SJSA1 (cell line): ENCODE measurements at regions not wholly inside any gene's neighbourhood (a gene's known extent, or its start where the extent isn't known, plus 50 kb on each side); places are given as distances from the start of the nearest gene placed in this dataset.

Source experiments
- DNase-seq, 2 experiments: peaks; one replicate each; pipeline ENCODE4 v3.0.0-alpha.2; 2015 to 2020; ENCODE audit warnings: low spot score in 2 of 2, low read depth in 1 of 2
- H3K27ac ChIP-seq: fragments of 250-450 bp; sonication (Bioruptor Pico); 2 replicates; pipeline ENCODE4 v1.5.1; 2020; ENCODE audit warnings: mild to moderate bottlenecking, moderate library complexity
- H3K27me3 ChIP-seq: fragments of 250-450 bp; sonication (Bioruptor Pico); replicated peaks from 2 replicates; pipeline ENCODE4 v1.5.1; 2020; ENCODE audit warnings: mild to moderate bottlenecking, moderate library complexity
- H3K36me3 ChIP-seq: fragments of 250-450 bp; sonication (Bioruptor Pico); 2 replicates; pipeline ENCODE4 v1.5.1; 2020; ENCODE audit warnings: mild to moderate bottlenecking
- H3K4me1 ChIP-seq: fragments of 250-450 bp; sonication (Bioruptor Pico); replicated peaks from 2 replicates; pipeline ENCODE4 v1.6.1; 2021; ENCODE audit warnings: mild to moderate bottlenecking
- H3K4me3 ChIP-seq: fragments of 250-450 bp; sonication (Bioruptor Pico); 2 replicates; pipeline ENCODE4 v1.5.1; 2020; ENCODE audit warnings: mild to moderate bottlenecking
- H3K9me3 ChIP-seq: fragments of 250-450 bp; sonication (Bioruptor Pico); replicated peaks from 2 replicates; pipeline ENCODE4 v1.5.1; 2020; ENCODE audit warnings: mild to moderate bottlenecking

DNA sequence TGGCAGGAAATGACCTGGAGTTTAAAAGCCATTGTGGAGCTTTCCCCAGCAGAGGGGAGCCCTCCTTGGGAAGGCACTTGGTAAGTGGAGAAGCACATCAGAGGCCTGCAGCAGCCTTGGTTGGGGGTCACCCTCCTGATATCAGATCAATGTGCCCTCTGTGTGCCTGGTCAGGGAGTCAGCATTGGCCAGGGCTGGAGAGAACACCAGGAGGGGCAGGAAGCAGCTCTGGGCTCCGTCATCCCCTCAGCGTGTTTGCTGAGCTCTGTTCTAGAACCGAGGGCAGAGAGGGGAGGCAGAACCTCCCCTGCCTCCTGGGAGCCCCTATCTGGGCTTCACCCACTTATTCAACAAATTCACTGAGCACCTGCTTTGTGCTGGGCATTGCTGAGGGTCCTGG lies 846.0 kb downstream of the TBC1D22A start:
- Histone ChIP-seq H3K4me3 (no peak overlapping the region), H3K4me1 (no peaks in the 10 kb centered on the region), H3K27ac (no peak overlapping the region), H3K9me3 (no peaks in the 10 kb centered on the region; the same call in 1 of the 2 replicates), H3K36me3 (no peaks in the 10 kb centered on the region), H3K27me3 (no peaks in the 10 kb centered on the region)
- no peak for DNase-seq

DNA sequence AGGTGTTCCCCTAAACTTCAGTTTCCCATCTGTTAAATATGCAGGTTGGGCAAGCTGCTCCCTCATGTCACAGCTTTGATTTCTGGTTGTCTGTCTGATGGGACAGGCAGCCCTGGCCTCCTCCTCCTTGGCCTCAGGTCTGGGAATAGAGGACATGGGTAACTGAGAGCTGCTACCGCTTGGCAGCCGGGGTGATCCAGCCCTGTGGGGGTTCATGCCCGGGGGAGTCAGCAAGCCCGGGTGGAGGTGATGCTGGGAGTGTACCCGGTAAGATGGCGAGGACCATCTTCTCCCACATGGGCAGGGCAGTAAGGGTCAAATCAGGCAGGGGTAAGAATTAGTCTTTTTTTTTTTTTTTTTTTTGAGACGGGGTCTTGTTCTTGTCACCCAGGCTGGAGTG lies 845.0 kb downstream of the TBC1D22A start:
- no peaks in the 10 kb centered on the region; the same call in 1 of the 2 replicates for H3K9me3 ChIP-seq
- no peaks in the 10 kb centered on the region for H3K27me3 ChIP-seq
- DNase-seq, result no peak
- no peak overlapping the region for H3K27ac ChIP-seq
- no peaks in the 10 kb centered on the region for H3K4me1 ChIP-seq
- no peaks in the 10 kb centered on the region for H3K36me3 ChIP-seq
- H3K4me3 ChIP-seq, result no peak overlapping the region

DNA sequence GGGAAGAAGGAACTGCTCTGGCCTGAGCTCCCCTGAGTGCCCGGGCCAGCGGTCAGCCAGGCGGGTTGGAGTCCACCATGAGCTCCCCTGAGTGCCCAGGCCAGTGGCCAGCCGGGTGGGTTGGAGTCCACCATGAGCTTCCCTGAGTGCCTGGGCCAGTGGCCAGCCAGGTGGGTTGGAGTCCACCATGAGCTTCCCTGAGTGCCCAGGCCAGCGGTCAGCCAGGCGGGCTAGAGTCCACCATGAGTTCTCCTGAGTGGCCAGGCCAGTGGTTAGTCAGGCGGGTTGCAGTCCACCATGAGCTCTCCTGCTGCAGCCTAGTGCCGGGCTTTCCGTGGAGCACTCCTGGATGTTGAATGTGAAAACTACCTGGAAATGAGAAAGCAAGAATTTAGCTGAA lies 844.0 kb downstream of the TBC1D22A start:
- Histone ChIP-seq H3K27ac (no peak overlapping the region), H3K9me3 (no peaks in the 10 kb centered on the region; the same call in 1 of the 2 replicates), H3K36me3 (no peaks in the 10 kb centered on the region), H3K27me3 (no peaks in the 10 kb centered on the region), H3K4me3 (no peak overlapping the region), H3K4me1 (no peaks in the 10 kb centered on the region)
- no peak for DNase-seq

DNA sequence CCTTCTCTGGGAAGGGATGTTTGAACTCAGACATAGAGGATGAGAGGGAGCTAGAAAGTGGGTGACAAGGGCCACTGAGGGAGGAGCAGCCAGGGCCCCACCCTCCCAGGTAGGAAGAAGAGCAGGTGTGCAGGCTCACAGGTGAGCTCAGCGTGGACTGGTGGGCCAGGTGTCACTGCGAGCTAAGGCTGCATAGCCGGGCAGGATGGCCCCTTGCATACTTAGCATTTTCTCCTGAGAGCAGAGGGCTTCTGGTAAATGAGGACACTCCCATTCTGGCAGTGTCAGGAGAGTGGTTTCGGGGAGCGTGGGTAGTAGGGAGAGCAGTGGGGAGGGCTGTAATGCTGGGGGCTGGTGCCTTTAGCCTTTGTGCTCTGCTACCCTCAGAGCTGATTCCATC lies 843.4 kb downstream of the TBC1D22A start:
- H3K9me3 ChIP-seq, result no peaks in the 10 kb centered on the region; the same call in 1 of the 2 replicates
- H3K27me3 ChIP-seq, result no peaks in the 10 kb centered on the region
- no peak overlapping the region for H3K27ac ChIP-seq
- DNase-seq, result peak in 1 of 2 experiments; percentile 21
- no peaks in the 10 kb centered on the region for H3K36me3 ChIP-seq
- no peaks in the 10 kb centered on the region for H3K4me1 ChIP-seq
- H3K4me3 ChIP-seq, result no peak overlapping the region

DNA sequence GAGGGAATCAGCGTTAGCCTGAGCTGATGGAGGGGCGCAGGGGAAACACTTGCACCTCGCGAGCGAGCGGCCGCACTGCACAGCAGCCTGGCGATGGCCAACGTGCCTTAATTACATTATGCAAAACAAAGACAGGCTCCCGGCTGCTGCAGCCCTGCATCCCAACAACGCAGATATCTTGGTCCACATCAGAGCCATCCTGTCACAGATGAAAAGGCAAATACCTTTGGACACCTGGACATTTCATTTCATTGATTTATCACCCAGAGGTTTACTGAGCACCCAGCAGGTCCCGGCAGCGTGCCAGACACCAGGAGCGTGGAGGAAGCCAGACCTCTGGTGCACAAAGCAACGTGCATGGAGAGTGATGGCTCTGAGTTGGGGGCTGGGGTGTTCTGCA lies 843.0 kb downstream of the TBC1D22A start:
- DNase-seq, result peak in 1 of 2 experiments; percentile 16
- Histone ChIP-seq H3K4me1 (no peaks in the 10 kb centered on the region), H3K4me3 (no peak overlapping the region), H3K27ac (no peak overlapping the region), H3K27me3 (no peaks in the 10 kb centered on the region), H3K9me3 (no peaks in the 10 kb centered on the region; the same call in 1 of the 2 replicates), H3K36me3 (no peaks in the 10 kb centered on the region)

DNA sequence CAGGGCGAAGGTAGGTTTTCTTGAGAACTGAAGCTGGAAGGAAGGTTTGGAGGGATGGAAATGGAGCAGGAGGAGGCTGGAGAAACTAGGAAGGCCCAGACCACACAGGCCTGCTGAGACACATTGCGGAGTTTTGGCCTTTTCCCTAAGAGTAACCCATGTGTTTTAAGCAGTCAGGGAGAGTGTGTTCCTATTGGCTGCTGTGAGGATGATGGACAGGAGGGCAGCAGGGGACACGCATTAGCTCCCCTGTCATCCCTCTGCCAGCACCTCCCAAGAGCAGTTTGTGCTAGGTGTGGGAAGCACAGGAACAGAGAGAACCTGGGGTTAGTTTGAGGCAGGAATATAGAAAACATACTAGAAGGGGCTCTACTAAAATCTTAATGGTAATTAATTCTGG lies 842.1 kb downstream of the TBC1D22A start:
- peak in 1 of 2 experiments; percentile 6 for DNase-seq
- Histone ChIP-seq H3K36me3 (no peaks in the 10 kb centered on the region), H3K4me1 (no peaks in the 10 kb centered on the region), H3K27me3 (no peaks in the 10 kb centered on the region), H3K4me3 (no peak overlapping the region), H3K9me3 (no peaks in the 10 kb centered on the region; the same call in 1 of the 2 replicates), H3K27ac (no peak overlapping the region)

DNA sequence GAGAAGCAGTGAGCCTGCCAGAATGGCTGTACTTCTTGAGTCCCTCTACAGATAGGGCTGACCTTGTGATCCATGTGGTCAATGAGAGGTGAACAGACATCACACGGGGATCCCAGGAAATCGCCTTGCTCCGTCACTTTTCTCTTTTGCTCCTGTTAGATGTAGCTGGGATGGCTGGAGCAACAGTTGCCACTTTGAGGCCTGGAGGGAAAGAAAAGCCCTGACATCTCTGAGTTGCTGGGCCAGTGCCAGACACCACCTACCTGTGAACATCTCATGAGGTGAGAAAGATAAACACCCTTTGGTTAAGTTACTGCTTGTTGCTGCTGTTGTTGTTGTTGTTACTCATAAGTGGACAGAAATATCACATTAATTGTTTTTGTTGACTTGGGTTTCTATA lies 840.3 kb downstream of the TBC1D22A start:
- Histone ChIP-seq H3K27ac (no peak overlapping the region), H3K27me3 (no peaks in the 10 kb centered on the region), H3K4me3 (no peak overlapping the region), H3K4me1 (no peaks in the 10 kb centered on the region), H3K36me3 (no peaks in the 10 kb centered on the region), H3K9me3 (no peaks in the 10 kb centered on the region; the same call in 1 of the 2 replicates)
- DNase-seq, result peak in 1 of 2 experiments; percentile 10

DNA sequence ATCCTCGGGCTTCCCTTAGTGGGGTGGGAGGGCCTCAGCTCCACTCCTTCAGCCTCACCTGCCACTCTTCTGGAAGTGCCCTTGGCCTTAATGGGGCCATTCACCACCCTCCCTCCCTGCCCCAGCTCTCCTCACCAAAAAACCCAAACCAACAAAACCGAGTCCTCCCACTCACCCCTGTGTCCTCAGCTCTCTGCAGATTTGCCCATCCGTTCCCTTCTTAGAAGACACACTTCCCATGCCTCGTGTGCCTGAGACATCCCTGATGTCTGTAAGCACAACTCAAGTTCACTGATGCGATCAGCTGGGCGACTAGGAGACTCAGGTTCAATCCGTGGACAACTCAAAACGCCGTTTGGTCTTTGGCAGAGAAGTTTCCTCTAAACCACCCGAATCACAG lies 839.2 kb downstream of the TBC1D22A start:
- DNase-seq, result peak in 1 of 2 experiments; percentile 23
- no peak overlapping the region for H3K4me3 ChIP-seq
- H3K27ac ChIP-seq, result no peak overlapping the region
- no peaks in the 10 kb centered on the region for H3K4me1 ChIP-seq
- no peaks in the 10 kb centered on the region; the same call in 1 of the 2 replicates for H3K9me3 ChIP-seq
- no peaks in the 10 kb centered on the region for H3K27me3 ChIP-seq
- no peaks in the 10 kb centered on the region for H3K36me3 ChIP-seq

DNA sequence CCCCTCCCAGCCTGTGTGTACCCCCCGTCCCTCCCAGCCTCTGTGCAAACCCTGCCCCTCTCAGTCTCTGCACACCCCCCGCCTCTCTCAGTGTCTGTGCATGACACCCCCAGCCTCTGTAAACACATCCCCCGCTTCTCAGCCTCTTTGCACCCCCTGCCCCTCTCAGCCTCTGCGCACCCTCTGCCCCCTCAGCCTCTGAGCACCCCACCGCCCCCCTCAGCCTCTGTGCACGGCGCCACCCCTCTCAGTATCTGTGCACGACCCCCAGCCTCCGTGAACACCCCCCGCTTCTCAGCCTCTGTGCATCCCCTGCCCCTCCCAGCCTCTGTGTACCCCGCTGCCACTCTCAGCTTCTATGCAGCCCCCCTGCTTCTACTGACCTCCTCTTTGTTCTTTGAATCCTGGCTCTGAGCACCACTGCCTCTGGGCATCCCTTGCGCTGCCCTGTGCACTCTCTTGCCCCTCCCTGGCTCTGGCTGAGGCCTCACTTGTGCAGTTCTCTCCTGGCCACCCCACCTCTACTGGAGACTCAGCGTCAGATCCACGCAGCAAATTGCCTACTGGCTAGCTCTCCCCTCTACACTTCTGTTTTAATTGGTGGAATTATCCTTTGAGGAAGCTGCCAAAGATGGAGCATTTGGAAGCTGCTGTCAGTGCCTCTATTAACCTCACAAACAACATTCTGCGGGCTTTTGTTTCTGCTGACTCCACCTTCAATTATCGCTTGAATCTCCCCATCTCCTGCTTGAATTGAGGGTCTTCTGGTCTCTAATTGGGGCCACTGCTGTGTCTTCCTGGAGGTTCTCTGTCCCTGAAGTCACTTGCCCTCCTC lies 838.6 kb downstream of the TBC1D22A start:
- Histone ChIP-seq H3K27me3 (no peaks in the 10 kb centered on the region), H3K9me3 (no peaks in the 10 kb centered on the region; the same call in 1 of the 2 replicates), H3K4me1 (no peaks in the 10 kb centered on the region), H3K27ac (no peak overlapping the region), H3K36me3 (no peaks in the 10 kb centered on the region), H3K4me3 (no peak overlapping the region)
- peak in 1 of 2 experiments; percentile 28 for DNase-seq

DNA sequence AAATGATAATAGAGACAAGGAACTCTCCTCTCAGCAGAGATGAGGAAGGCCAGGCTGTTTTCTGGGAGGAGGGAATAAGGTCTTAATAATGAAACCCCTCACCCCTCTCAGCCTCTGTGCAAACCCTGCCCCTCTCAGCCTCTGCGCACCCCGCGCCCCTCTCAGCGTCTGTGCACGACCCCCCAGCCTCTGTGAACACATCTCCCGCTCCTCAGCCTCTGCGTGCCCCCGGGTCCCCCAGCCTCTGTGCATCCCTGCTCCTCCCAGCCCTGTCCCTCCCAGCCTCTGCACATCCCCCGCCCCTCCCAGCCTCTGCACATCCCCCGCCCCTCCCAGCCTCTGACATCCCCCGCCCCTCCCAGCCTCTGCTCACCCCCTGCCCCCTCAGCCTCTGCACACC lies 837.8 kb downstream of the TBC1D22A start:
- Histone ChIP-seq H3K27me3 (no peaks in the 10 kb centered on the region), H3K36me3 (no peaks in the 10 kb centered on the region), H3K9me3 (no peaks in the 10 kb centered on the region; the same call in 1 of the 2 replicates), H3K4me3 (no peak overlapping the region), H3K4me1 (no peaks in the 10 kb centered on the region), H3K27ac (no peak overlapping the region)
- DNase-seq, result peak in 1 of 2 experiments; percentile 31

DNA sequence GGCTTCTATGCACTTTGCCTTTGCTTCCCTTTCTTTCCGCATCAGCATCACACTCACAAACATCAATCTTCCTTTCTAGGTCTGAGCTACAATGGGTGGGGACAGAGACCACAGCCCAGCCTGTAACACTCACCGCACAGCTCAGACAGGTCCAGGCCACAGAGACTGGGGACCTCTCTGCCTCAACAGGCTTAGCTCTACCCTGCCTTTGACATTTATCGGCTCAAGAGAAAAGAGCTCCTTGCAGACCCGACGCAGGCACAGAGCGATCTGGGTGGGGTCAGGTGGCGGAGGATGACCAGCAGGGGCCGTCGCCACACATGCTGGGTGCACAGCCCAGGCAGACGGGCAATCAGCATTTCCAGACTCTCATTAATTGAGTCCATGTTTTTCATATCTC lies 837.3 kb downstream of the TBC1D22A start:
- H3K9me3 ChIP-seq, result no peaks in the 10 kb centered on the region; the same call in 1 of the 2 replicates
- H3K27me3 ChIP-seq, result no peaks in the 10 kb centered on the region
- H3K4me1 ChIP-seq, result no peaks in the 10 kb centered on the region
- peak in 1 of 2 experiments; percentile 27 for DNase-seq
- H3K4me3 ChIP-seq, result no peak overlapping the region
- H3K36me3 ChIP-seq, result no peaks in the 10 kb centered on the region
- H3K27ac ChIP-seq, result no peak overlapping the region

DNA sequence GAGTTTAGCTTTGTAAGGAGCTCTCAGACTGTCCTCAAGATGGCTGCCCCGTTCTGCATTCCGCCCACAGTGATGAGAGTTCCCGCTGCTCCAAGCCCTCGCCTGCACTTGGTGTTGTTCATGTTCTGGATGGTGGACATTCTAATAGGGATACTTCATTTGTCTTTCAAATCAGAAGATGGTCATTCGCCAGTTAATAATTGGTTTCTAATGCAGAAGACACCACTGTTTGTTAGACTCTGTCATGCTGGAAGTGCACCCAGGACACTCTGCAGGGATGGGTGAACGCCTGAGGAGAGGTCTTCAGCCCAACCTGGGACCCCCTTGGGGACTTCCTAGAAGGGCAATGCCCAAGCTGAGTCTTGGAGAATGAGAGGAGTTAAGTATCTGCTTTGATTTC lies 836.4 kb downstream of the TBC1D22A start:
- no peak overlapping the region for H3K4me3 ChIP-seq
- H3K4me1 ChIP-seq, result no peaks in the 10 kb centered on the region
- no peaks in the 10 kb centered on the region for H3K9me3 ChIP-seq
- DNase-seq, result peak in 1 of 2 experiments; percentile 25
- no peaks in the 10 kb centered on the region for H3K27me3 ChIP-seq
- no peak overlapping the region for H3K27ac ChIP-seq
- H3K36me3 ChIP-seq, result no peaks in the 10 kb centered on the region

DNA sequence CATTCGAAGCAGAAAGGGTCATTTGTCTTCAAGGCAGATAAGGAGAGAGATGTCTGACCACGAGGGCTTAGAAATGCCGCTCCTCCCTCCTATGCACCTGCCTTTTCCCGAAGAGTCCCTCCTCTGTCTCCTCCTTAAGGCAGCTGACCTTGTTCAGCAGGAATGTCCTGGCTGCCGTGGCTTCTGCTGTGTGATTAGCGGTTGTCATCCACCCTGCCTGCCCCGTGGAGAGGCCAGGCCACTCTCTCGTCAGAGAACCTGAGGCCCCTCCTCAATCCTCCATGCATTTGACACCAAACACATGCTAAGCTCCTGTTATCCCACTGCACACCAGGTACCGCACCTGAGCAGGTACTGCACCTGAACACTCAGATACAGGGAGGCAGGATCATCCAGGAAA lies 834.6 kb downstream of the TBC1D22A start:
- H3K27me3 ChIP-seq, result no peaks in the 10 kb centered on the region
- H3K4me3 ChIP-seq, result no peak overlapping the region
- H3K4me1 ChIP-seq, result no peaks in the 10 kb centered on the region
- peak in 1 of 2 experiments; percentile 15 for DNase-seq
- H3K27ac ChIP-seq, result no peak overlapping the region
- H3K36me3 ChIP-seq, result no peaks in the 10 kb centered on the region
- no peaks in the 10 kb centered on the region for H3K9me3 ChIP-seq

DNA sequence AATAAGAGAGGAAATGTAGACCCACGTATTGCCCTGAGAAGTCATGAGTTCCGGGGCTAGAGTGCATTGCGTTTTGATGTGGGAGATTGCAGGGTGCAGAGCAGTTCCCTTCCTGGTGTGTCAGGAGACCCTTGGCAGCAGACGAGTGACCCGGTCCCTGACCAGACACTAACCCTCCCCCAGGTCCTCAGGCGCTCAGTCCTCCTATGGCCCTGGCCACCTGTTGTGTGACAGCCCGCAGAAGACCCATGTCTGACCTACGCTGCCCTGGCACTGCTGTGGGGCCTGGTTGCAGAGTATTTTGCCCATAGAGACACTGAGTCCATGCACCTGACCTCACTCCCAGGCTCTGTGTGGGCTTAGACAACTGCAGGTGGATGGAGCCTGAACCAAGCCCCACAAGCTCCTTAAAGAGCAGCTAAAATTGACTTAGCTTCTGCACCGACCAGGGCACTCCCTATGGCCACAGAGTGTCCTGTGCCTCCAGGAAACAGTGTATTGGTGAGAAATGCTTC lies 833.8 kb downstream of the TBC1D22A start:
- H3K27ac ChIP-seq, result no peak overlapping the region
- DNase-seq, result peak in 1 of 2 experiments; percentile 19
- H3K36me3 ChIP-seq, result no peaks in the 10 kb centered on the region
- H3K4me3 ChIP-seq, result no peak overlapping the region
- H3K9me3 ChIP-seq, result no peaks in the 10 kb centered on the region
- no peaks in the 10 kb centered on the region for H3K27me3 ChIP-seq
- H3K4me1 ChIP-seq, result no peaks in the 10 kb centered on the region
